UCSD-AML1 (cell line): ENCODE measurements at regions not wholly inside any gene's neighbourhood (a gene's known extent, or its start where the extent isn't known, plus 50 kb on each side); places are given as distances from the start of the nearest gene placed in this dataset.
"Not testable (repeated sequence)": the region's sequence is repeated elsewhere in the genome, so short reads cannot be mapped to it uniquely, and the experiment has no call there.

Experiments used
- DNase-seq: peaks from one replicate; lab custom pipeline; 2025; ENCODE audit not compliant: unreplicated experiment; lab: John Stamatoyannopoulos, UW

DNA sequence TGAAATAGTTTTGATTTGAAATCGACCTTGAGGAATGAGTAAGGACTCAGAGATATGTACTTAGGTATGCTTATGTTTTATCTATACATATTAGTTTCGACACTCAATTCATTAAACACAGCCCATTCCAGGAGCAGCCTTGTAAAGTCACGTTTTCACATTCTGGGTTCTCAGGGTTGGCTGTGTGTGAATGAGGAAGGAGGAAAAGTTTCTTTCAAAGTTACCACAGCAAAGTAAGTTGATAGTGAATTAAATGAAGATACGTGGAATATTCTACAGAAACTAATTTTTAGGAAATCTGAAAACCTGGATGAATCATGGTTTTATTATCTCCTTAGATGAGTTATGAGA is 133.5 kb downstream of the C3orf38 start:
- DNase-seq = no peak

DNA sequence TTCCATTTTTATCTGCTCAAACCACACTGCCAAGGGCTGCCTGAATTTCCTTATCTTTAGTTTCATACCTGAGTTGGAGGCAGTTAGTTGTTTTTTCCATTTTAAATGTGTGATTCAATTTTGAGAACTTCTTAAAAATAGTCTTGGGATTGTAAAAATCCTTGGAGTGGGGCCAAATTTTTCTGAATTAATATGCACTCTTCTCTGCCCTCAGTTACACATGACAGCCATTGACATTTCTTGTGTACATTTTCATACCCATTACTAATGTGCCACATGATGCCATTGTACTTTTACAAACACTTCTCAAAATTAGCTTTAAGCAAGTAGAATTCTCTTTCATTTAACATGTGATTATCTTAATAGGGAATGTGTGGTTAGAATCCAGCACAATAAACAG is 141.7 kb downstream of the C3orf38 start:
- DNase-seq = no peak

DNA sequence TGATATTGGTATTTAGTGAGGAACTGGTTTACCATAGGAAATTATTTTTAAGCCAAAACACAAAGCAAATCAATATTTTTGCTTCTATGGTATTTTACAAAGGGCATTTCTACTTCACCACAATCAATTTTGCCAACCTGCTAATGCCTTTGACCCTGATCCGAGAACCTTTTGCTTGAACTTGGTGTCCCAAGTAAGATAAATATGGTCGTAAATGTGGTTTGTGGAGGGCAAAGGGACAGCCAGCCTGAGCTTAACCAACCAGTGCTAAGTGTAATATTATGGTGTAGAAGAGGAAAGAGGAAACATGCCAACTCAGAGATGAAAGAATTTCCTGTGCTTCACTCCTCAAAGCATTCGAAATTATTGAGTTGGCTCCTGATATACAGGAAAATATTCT is 148.4 kb downstream of the C3orf38 start:
- DNase-seq = no peak

DNA sequence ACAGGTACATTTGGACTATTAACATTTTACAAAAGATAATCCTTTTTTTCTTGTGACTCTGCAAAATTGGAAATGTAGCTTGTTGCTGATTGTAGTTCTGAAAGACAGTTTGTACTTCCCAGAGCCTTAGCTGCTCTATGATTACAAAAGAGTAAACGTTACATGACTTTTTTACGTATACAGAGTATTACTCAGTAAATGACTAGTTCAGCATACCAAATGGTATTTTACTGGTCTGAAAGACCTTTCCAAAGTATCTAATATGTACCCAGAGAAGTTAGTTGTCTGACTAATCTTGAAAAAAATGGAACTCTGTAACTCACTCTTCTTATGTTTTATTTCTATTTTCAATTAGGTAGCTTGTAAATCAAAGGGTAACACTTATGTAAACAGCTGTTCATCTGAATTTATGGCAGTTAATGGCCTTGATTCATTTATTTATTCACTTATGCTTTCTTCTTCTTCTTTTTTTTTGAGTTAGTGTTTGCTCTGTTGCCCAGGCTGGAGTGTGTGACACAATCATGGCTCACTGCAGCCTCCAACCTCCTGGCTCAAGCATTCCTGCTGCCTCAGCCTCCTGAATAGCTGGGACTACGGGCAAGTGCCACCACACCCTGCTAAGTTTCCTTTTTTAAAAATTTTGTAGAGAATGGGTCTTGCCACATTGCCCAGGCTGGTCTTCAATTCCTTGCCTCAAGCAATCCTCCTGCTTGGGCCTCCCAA is 151.7 kb downstream of the C3orf38 start:
- DNase-seq = no peak

DNA sequence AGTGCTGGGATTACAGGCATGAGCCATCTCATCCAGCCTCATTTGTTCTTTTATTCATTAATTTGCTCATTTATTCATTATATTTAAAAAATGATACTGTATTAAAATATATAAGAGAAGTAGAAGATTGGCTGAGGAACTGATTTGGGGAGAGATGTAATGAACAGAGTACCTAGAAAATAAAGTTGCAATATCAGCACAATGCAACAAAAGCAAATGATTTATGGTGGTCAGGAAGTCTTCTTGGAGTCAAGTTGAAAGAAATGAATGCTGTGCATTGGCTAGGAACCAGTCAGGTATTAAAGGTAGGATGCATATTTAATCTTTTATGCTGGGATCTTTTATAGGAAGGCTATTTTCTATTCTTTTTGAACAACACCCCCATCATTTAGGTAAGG is 152.2 kb downstream of the C3orf38 start:
- no peak for DNase-seq

DNA sequence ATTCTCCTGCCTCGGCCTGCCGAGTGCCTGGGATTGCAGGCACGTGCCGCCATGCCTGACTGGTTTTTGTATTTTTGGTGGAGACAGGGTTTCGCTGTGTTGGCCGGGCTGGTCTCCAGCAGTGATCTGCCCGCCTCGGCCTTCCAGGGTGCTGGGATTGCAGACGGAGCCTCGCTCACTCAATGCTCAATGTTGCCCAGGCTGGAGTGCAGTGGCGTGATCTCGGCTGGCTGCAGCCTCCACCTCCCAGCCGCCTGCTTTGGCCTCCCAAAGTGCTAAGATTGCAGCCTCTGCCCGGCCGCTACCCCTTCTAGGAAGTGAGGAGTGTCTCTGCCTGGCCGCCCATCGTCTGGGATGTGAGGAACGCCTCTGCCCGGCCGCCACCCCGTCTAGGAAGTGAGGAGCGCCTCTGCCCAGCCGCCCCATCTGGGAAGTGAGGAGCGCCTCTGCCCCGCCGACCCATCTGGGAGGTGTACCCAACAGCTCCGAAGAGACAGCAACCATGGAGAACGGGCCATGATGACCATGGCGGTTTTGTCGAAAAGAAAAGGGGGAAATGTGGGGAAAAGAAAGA is 153.7 kb downstream of the C3orf38 start:
- DNase-seq = not testable (repeated sequence)

DNA sequence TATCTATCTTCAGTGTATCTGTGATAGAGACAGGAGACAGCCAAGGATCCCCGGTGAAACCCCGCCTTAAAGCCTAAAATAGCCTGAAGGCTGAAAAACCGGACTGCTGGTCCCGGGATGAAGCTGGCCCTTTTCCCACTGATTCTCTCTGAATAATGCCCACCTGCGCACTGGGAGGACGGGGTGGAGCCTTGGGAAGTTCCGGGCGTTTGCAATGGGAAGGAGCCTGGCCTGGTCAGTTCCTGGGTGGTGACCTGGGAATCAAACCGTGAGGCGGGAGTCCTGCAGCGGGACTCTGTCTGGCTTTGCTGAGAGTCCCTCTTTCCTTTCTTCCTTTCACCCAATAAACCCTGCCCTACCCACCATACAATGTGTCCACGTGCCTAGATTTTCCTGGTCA is 157.9 kb downstream of the C3orf38 start:
- DNase-seq = no peak

DNA sequence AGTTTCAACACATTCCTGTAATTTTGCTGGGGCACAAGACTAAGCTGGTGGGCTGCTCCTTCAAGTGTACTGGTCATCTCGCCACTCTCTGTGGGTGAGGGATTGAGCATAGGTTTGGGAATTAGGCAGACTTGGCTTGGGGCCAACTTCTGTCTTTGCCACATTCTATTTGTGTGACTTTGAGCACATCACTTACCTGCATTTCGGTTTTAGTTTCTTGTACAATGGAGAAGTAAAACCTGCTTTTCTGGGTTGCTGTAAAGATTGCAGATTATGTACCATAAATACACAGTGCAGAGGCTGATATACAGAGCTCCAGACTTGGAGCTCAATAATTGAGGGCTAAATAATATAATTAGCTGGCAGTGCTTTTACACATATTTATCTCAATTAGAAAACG is 162.1 kb downstream of the C3orf38 start:
- DNase-seq = no peak

DNA sequence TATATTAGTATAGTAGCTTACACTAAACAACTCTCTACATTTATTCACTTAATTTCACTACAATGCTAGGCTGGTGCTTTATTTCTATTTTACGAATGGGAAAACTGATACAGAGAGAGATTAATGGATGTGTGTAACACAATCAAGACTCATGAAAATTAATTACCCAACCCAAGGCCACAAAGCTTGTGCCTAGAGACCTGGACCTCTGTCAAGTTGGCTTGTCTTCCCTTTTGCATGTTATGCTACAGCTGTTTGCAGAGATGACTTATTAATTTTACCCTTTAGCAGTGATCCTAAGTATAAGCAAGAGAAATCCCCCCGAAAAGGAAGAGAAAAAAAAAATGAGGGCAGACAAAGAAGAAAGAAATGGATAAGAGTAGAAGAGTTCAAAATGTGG is 162.5 kb downstream of the C3orf38 start:
- no peak for DNase-seq

DNA sequence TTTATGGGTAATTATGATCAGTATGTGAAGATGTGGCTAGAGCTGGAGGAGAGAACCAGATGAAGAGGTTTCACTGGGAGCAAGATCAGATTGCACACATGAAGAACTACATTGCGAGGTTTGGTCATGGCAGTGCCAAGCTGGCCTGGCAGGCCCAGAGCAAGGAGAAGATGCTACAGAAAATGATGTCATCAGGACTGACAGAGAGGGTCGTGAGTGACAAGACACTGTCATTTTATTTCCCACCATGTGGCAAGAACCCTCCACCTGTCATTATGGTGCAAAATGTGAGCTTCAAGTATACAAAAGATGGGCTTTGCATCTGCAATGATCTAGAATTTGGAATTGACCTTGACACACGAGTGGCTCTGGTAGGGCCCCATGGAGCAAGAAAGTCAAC is 168.3 kb downstream of the C3orf38 start:
- DNase-seq = no peak

DNA sequence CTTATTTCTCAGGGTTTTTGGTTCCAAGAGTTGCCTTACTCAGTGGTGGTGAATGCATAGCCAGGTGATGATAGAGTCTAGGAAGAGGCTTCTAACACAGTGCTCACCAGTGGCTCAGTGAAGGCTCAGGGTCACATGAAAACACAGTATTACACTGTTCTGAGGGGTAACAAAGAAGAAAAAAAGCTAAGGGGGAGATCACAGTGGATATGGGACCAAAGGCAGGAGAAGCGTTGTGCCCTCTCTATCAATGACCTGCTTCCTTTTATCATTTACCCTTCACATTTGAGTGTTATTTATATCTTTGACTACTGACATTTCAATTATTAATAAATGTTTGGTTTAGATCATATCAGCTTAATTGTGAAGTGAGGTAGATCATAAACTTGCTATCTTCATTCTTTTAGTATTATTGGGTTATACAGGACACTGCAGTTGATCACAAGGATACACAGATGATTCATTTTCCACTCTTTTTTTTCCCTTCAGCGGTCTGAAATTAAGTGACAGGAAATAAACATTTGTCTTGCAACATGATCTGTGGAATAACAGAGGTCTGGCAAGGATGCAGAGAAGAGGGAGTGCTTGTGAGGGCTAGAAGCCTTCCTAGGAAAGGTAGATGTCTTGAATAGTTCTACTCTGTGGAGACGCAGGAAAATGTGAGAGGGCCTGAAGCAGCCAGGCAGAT is 171.7 kb downstream of the C3orf38 start:
- no peak for DNase-seq

DNA sequence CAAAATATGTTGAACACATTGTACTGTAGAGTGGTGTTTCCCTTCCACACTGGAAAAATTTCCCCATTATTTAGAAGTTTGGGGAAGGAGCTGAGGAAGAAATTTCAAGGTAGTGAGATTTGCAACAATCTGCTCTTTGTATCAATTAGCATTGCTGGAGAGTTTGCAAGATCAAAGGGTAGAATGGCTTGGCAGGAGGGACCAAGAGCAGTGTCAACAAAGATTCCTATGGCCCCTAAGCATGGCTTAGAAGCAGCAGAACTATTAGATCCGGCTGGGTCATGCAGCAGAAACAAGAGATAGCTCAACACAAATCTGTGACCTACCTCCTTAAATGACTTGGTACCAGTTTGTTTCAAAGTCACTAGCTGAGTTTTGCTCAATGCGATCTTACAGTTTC is 175.0 kb downstream of the C3orf38 start:
- no peak for DNase-seq

DNA sequence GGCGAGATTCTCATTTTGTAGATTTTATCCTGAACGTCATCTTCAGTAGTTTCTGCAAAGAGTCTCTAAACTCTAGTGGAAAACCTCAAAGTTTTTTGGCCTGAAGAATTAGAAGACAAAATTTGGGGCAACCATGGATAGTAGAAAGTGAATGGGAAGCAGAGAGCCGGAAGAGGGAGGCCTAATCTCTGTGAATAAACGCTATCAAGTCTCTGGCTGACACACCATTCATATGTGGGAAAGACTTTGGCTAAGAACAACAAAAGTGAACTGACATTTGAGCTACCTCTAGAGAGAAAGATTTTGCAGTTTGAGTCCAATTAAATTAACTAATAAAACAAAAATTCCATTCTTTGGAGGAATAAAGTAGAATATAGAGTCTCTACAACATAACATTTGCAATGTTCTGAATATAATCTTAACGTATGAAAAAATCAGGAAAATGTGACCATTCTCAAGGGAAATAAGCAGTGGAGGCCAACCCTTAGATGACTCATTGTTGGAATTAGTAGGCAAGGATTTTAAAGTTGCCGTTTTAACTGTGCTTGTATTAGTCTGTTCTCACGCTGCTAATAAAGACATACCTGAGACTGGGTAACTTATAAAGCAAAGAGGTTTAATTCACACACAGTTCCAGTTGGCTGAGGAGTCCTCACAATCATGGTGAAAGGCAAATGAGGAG is 184.6 kb downstream of the C3orf38 start:
- no peak for DNase-seq

DNA sequence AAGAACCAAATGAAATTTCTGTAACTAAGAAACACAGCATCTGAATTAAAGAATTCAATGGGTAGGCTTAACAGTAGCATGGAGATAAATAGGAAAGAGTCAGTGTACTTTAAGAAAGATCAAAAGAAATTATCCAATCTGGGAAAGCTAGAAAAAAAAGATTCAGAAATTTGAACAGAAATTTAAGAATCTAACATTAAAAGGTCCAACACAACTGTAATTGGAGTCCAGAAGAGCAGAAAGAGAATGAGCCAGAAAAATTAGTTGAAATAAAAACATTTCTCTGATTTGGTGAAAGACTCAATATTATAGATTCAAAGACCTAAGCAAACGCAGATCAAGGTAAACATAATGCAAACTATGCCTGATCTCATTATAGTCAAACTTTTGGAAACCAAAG is 187.1 kb downstream of the C3orf38 start:
- no peak for DNase-seq

DNA sequence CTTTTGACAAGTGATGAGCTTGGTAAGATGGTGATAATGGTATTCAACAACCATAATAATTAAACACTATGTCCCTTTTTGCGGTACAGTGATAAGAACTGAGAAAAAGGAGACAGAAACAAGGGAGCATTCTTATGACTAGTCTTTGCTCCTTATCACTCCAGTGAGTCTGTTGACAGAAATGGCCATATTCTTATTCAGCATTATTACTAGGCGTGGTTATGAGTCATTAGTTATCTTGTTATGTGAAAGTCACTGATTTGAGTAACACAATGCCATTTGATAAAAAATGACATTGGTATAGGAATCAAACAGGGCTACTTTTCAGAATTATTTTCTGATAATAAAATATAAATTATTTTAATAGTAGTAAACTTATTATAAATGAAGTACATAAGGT is 193.5 kb downstream of the C3orf38 start:
- DNase-seq = no peak

DNA sequence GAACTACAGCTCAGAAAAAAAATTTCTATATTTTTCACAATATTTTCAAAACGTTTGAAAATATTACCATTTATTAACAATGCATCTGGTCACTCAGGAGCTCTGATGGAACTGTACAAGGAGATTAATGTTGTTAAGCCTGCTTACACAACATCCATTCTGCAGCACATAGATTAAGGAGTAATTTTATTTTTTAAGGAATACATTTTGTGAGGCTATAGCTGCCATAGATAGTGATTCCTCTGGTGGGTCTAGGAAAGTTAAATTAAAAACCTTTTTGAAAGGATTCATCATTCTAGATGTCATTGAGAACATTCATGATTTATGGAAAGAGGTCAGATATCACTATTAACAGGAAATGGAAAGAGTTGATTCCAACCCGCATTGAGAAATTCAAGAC is 196.9 kb downstream of the C3orf38 start:
- no peak for DNase-seq

DNA sequence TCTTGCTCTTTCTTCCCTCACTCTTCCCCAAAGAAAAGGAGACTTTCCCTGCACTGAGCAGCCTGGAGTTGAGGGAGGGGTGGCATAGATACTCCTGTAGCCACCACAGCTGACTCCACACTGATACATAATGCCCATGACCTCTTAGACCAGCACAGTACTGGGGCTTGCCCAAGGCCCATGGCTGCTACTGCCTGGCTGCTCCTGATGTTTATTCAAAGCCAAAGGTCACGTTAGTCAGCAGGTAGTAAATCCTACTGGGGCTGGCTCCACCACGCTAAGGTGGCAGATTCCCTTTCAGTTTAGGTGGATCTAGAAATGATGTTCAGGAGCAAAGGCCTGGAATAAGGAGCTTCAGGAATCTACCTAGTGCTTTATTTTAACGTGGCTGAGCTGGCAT is 212.7 kb downstream of the C3orf38 start:
- no peak for DNase-seq

DNA sequence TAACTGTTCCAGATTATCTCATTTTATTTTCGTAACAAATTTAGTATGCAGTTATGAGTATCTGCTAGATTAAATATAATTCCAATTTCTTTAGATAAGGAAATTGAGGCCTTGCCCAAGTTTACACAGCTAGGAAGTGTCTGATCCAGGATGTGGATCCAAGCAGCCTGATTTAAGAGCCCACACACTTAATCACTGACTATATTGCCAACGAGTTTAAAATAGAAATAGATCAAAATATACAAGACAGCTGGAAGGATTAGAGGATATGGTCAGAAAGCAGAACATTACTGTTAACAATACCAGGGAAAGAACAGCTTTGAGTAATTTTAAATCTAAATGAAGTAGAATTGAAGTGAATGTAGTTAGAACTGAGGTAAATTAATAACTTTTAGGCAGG is 215.2 kb downstream of the C3orf38 start:
- DNase-seq = no peak

DNA sequence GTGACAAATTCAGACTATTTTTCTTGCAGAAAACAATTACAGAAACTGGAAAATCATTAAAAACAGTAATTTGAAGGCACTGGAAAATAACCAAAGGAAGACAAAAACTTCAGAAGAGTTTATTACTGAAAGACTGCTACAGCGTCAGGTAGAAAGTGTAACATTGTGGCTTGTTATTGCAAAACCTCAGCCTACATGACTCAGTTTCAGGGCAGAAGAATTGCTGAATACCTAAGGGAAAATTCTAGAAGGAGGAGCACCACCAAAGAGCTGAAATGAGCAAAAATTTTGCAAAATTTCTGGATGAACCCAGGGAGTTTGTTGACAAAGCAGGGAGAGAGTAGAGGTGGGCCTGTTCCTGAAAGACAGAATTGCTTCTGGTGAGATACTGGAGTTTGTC is 219.6 kb downstream of the C3orf38 start:
- no peak for DNase-seq

DNA sequence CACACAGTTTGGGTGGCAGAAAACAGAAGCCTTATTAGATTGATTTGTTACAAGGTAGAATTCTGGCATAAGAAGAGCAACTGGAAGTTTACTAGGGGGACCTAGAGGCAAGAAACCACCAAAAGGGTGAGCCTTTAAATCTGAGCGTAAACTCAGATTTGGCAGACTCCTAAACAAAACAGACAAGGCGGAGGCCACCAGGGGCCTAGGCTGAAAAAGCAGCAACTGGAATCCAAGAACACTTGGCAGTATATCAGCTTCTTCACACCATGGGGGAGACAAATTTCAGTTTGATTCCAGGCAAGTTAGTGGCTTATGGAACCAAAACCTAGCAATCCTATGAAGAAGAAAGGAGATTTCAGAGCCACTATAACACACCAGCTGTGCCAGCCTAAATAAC is 220.0 kb downstream of the C3orf38 start:
- DNase-seq = no peak

DNA sequence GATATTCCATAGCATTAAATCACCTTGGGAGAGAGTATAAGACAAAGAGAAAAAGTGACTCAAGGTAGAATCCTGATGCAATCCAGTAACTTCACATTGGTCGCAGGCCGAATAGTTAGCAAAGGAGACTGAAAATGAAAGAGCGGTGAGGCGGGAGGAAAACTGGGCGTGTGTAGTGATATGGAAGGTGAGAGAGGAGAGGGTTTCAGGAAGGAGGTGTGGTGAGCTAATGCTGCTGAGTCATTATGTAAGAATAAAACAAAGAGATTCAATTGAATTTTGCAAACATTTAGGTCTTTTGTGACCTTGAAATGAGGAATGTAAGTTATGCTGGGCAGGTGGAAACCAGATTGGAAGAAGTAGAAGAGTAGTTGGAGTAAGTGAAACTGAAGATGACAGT is 235.3 kb downstream of the C3orf38 start:
- no peak for DNase-seq

DNA sequence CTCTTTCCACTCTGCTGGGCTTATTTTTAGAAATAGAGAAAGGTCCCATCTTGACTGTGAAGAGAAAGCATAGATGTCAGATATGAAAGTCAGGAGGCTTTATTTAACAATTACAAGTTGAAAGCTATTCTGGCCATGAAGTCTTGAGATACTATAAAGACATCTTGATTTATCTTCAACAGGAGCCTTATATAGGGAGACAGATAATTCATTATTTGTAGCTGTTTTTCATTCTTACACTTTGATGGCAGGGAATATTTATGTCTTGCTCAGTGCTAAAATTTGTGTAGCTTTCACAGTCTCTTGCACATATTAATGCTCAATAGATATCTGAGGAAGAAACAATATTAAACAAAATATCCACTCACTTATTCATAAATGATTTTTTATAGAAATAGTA is 248.8 kb downstream of the C3orf38 start:
- no peak for DNase-seq
